Erythroblast (primary cell): ENCODE measurements at regions not wholly inside any gene's neighbourhood (a gene's known extent, or its start where the extent isn't known, plus 50 kb on each side); places are given as distances from the start of the nearest gene placed in this dataset.
"Not testable (repeated sequence)": the region's sequence is repeated elsewhere in the genome, so short reads cannot be mapped to it uniquely, and the experiment has no call there.

Experiments
- DNase-seq, 2 experiments: peaks; one replicate each; lab custom pipeline; 2025; lab: John Stamatoyannopoulos, UW
- GATA1 ChIP-seq: IDR thresholded peaks from 2 replicates; pipeline ENCODE4 v1.6.1; 2011; ENCODE audit warnings: low read depth, mild to moderate bottlenecking, control low read depth, low read length, moderate library complexity
- POLR2A ChIP-seq: IDR thresholded peaks from 2 replicates; pipeline ENCODE4 v1.6.1; 2011; ENCODE audit warnings: mild to moderate bottlenecking, low read length

- TF ChIP-seq GATA1 (no peak), POLR2A (no peak)
- no peak for DNase-seq
Measured at GRCh38 chr6:92427453-92427852, 991.9 kb downstream of the EPHA7 start.

- DNase-seq, result no peak
- TF ChIP-seq GATA1, result no peak
- TF ChIP-seq POLR2A, result no peak
Measured at GRCh38 chr6:92415656-92416055, 1003.7 kb downstream of the EPHA7 start.

GRCh38 chr6:92408350-92408749 is 1011.0 kb downstream of the EPHA7 start:
- DNase-seq, result no peak
- TF ChIP-seq GATA1 (no peak), POLR2A (no peak)

- TF ChIP-seq GATA1 (no peak), POLR2A (no peak)
- no peak for DNase-seq
Measured at GRCh38 chr6:92404281-92404680, 1015.1 kb downstream of the EPHA7 start.

- DNase-seq, result no peak
- TF ChIP-seq GATA1, result no peak
- no peak for TF ChIP-seq POLR2A
Measured at GRCh38 chr6:92399911-92400310, 1019.4 kb downstream of the EPHA7 start.

- not testable (repeated sequence) for DNase-seq
Measured at GRCh38 chr6:92388706-92389105, 1030.7 kb downstream of the EPHA7 start.

- no peak for DNase-seq
- TF ChIP-seq POLR2A (no peak), GATA1 (no peak)
Measured at GRCh38 chr6:92380803-92381601, 1038.4 kb downstream of the EPHA7 start.

- no peak for DNase-seq
- no peak for TF ChIP-seq GATA1
- TF ChIP-seq POLR2A, result no peak
Measured at GRCh38 chr6:92377137-92377536, 1042.2 kb downstream of the EPHA7 start.

- no peak for DNase-seq
Measured at GRCh38 chr6:92376691-92377090, 1042.7 kb downstream of the EPHA7 start.

GRCh38 chr6:92371211-92372208 is 1047.8 kb downstream of the EPHA7 start:
- TF ChIP-seq GATA1 (no peak), POLR2A (no peak)
- no peak for DNase-seq

More at GRCh38 chr6:92376691-92377090, 1042.7 kb downstream of the EPHA7 start:
- TF ChIP-seq POLR2A, result no peak
- TF ChIP-seq GATA1, result no peak

GRCh38 chr6:92369309-92369708 is 1050.0 kb downstream of the EPHA7 start:
- no peak for DNase-seq
- no peak for TF ChIP-seq GATA1
- no peak for TF ChIP-seq POLR2A

GRCh38 chr6:92364948-92365541 is 1054.3 kb downstream of the EPHA7 start:
- DNase-seq, result no peak
- TF ChIP-seq GATA1 (no peak), POLR2A (no peak)

GRCh38 chr6:92363111-92363510 is 1056.2 kb downstream of the EPHA7 start:
- TF ChIP-seq GATA1 (no peak), POLR2A (no peak)

GRCh38 chr6:92362404-92362803 is 1057.0 kb downstream of the EPHA7 start:
- DNase-seq, result no peak
- no peak for TF ChIP-seq POLR2A
- no peak for TF ChIP-seq GATA1

More at GRCh38 chr6:92363111-92363510, 1056.2 kb downstream of the EPHA7 start:
- no peak for DNase-seq
